Left lung (tissue), 4 donors: ENCODE measurements at regions not wholly inside any gene's neighbourhood (a gene's known extent, or its start where the extent isn't known, plus 50 kb on each side); places are given as distances from the start of the nearest gene placed in this dataset.

ENCODE experiments used
- ATAC-seq: fragments of 200-7000 bp; cut with Tn5 transposase; one replicate; pipeline ENCODE4 v1.9.1; 2020; ENCODE audit warnings: moderate library complexity
- DNase-seq, 4 donors: peaks; one replicate each; pipeline ENCODE4 v3.0.0-alpha.2; 2013 to 2020
- H3K27ac ChIP-seq, 2 donors: fragments of 200-600 bp; sonication (generic) in 1 of 2; one replicate each; pipeline versions ENCODE4 v1.5.0 to v1.8.0; 2020 to 2021
- H3K27me3 ChIP-seq, 2 donors: fragments of 200-600 bp; sonication (generic) in 1 of 2; one replicate each; pipeline versions ENCODE4 v1.5.0 to v1.8.0; 2020 to 2021
- H3K36me3 ChIP-seq, 2 donors: fragments of 200-600 bp; sonication (generic) in 1 of 2; one replicate each; pipeline versions ENCODE4 v1.5.0 to v1.8.0; 2020 to 2021
- H3K4me1 ChIP-seq, 2 donors: fragments of 200-600 bp; one replicate each; pipeline ENCODE4 v1.8.0; 2021
- H3K4me3 ChIP-seq, 2 donors: fragments of 200-600 bp; sonication (generic) in 1 of 2; one replicate each; pipeline versions ENCODE4 v1.5.0 to v1.8.0; 2020 to 2021; ENCODE audit warnings: mild to moderate bottlenecking in 1 of 2
- H3K9me3 ChIP-seq, 2 donors: fragments of 200-600 bp; sonication (generic) in 1 of 2; one replicate each; pipeline versions ENCODE4 v1.5.0 to v1.8.0; 2020 to 2021
- intact Hi-C, 2 donors: fragments of 100-400 bp; cut with DNase I; formaldehyde crosslinking; loops; one replicate each; pipeline versions ENCODE4 v1.11.2 to v1.14.2; 2022
- TF ChIP-seq, protein P1 (sequence below), 2 donors: fragments of 200-600 bp; sonication (generic) in 1 of 2; IDR thresholded peaks; one replicate each; pipeline versions ENCODE4 v1.5.0 to v1.8.0; 2021; ENCODE audit warnings: antibody characterized with exemption in 2 of 2
- donor health status: DM: no; HTN: yes; CAD: no.
- donor health status: DM: no; HTN: no; CAD: no.

DNA sequence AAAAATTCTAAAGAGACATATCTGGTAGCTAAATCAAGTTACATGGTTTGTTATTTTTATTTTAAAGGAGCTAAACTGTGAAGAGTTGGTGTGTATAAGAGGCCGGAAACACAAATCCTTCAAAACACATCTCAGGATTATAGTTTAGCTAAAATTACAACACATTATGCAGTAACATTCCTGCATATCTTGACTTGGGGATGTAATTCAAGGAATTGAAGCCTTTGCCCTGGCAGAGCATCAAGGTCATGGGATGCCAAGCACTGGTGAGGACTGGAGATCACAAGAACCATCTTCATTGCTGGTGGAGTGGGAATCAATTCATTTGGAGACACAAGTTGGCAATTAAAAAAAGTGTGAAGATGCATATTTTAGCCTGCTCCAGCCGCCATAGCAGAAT, 86.8 kb upstream of the LSM6 start:
- TF ChIP-seq, protein P1, sequence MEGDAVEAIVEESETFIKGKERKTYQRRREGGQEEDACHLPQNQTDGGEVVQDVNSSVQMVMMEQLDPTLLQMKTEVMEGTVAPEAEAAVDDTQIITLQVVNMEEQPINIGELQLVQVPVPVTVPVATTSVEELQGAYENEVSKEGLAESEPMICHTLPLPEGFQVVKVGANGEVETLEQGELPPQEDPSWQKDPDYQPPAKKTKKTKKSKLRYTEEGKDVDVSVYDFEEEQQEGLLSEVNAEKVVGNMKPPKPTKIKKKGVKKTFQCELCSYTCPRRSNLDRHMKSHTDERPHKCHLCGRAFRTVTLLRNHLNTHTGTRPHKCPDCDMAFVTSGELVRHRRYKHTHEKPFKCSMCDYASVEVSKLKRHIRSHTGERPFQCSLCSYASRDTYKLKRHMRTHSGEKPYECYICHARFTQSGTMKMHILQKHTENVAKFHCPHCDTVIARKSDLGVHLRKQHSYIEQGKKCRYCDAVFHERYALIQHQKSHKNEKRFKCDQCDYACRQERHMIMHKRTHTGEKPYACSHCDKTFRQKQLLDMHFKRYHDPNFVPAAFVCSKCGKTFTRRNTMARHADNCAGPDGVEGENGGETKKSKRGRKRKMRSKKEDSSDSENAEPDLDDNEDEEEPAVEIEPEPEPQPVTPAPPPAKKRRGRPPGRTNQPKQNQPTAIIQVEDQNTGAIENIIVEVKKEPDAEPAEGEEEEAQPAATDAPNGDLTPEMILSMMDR (IDR thresholded peaks at IDR 0.05): no peak
- Histone ChIP-seq H3K4me1 (no peaks in the 10 kb centered on the region), H3K27ac (no peak overlapping the region), H3K27me3 (no peaks in the 10 kb centered on the region), H3K9me3 (no peaks in the 10 kb centered on the region), H3K4me3 (no peak overlapping the region), H3K36me3 (no peaks in the 10 kb centered on the region)
- no peak for DNase-seq
- intact Hi-C loops: no loop called here
- ATAC-seq: no peak

DNA sequence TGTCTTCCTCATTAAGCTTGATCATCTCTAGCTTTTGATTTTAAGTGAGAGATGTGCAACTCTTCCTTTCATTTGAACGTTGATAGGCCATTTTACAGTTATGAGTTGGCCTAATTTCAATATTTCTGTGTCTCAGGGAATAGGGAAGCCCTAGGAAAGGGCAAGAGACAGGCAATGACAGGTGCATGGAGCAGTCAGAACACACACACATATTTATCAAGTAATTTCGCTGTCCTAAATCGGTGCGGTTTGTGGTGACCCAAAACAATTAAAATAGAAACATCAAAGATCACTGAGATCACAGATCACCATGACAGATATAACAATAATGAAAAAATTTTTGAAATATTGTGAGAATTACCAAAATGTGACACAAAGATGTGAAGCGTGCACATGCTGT, 87.7 kb upstream of the LSM6 start:
- H3K9me3 ChIP-seq: no peaks in the 10 kb centered on the region
- H3K4me1 ChIP-seq: no peaks in the 10 kb centered on the region
- TF ChIP-seq, protein P1 (IDR thresholded peaks at IDR 0.05): no peak
- no peaks in the 10 kb centered on the region for H3K27me3 ChIP-seq
- intact Hi-C loops: no loop called here
- DNase-seq (no peak), ATAC-seq (no peak)
- H3K27ac ChIP-seq: no peak overlapping the region
- H3K4me3 ChIP-seq: no peak overlapping the region
- H3K36me3 ChIP-seq: no peaks in the 10 kb centered on the region

DNA sequence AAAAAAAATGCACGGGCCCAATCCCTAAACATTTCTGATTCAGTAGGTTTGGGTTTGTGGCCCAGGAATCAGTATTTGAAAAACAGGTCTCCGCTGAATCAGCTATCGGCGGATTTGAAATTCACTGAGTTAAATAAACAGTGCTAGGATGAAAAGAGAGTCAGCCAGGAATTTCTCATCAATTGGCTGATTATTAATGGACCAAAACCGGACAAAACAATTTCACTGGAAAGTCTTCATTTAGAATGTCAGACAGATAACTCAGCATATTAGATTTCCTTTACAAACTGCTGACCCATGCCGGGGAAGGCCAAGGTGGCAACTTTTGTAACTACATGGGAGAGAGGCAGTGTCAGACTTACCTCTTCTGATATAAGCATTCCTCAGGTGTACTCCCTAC, 99.4 kb upstream of the LSM6 start:
- ATAC-seq (no peak), DNase-seq (no peak)
- H3K36me3 ChIP-seq: no peaks in the 10 kb centered on the region
- TF ChIP-seq, protein P1 (IDR thresholded peaks at IDR 0.05): no peak
- H3K27ac ChIP-seq: no peak overlapping the region
- H3K9me3 ChIP-seq: no peaks in the 10 kb centered on the region
- H3K4me1 ChIP-seq: no peaks in the 10 kb centered on the region
- no peak overlapping the region for H3K4me3 ChIP-seq
- intact Hi-C loops: no loop called here
- no peaks in the 10 kb centered on the region for H3K27me3 ChIP-seq

DNA sequence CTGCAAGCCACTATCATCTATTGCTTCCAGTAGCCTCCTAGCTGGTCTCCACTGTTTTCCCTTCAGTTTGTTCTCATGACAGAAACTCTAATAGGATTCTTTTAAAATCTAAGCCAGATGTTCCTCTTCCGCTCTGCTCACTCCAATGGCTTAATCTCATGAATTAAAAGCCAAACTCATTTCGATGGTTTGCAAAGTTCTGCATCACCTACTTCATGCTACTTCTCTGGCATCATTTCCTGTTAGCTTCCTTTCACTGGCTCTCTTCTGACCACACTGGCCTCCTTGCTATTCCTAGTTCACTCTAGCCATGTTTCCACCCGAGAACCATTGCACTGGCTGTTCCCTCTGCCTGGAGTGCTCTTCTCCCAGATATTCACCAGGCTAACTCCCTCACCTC, 102.0 kb upstream of the LSM6 start:
- no peak for ATAC-seq
- intact Hi-C loops: no loop called here
- H3K36me3 ChIP-seq: no peaks in the 10 kb centered on the region

DNA sequence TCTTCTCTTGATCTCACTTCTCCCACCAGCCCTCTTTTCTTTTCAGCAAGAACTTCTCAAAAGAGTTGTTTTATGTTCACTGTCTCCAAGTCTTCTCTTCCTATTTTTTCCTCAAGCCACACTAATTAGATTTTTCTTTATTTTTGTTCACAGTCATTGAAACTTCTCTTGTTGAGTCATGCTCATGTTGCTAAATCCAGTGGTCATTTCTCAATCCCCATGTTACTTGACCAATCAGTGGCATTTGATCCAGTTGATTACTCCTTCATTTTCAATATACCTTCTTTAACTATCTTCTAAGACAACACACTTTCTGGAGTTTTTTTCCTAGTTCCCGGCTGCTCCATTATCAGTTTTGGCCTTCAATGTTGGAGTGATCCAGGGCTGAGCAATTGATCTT, 103.1 kb upstream of the LSM6 start:
- ATAC-seq (no peak), DNase-seq (no peak)
- Histone ChIP-seq H3K4me1 (no peaks in the 10 kb centered on the region), H3K4me3 (no peak overlapping the region), H3K27me3 (no peaks in the 10 kb centered on the region), H3K36me3 (no peaks in the 10 kb centered on the region), H3K9me3 (no peaks in the 10 kb centered on the region), H3K27ac (no peak overlapping the region)
- TF ChIP-seq, protein P1 (IDR thresholded peaks at IDR 0.05): no peak
- intact Hi-C loops: no loop called here

More for the DNA sequence above, 102.0 kb upstream of the LSM6 start:
- Histone ChIP-seq H3K4me1 (no peaks in the 10 kb centered on the region), H3K27me3 (no peaks in the 10 kb centered on the region), H3K27ac (no peak overlapping the region), H3K4me3 (no peak overlapping the region), H3K9me3 (no peaks in the 10 kb centered on the region)
- no peak for DNase-seq
- TF ChIP-seq, protein P1 (IDR thresholded peaks at IDR 0.05): no peak
